Adrenal gland (tissue), 9 donors: ENCODE measurements at regions not wholly inside any gene's neighbourhood (a gene's known extent, or its start where the extent isn't known, plus 50 kb on each side); places are given as distances from the start of the nearest gene placed in this dataset.
"Not testable (repeated sequence)": the region's sequence is repeated elsewhere in the genome, so short reads cannot be mapped to it uniquely, and the experiment has no call there.

Source experiments
- DNase-seq, 7 donors: peaks; one replicate each; pipeline ENCODE4 v3.0.0-alpha.2; 2019 to 2020
- H3K27ac ChIP-seq, 5 donors: fragments of 200-600 bp; sonication (generic) in 4 of 5; 1 replicate in 3 of 5; 2 replicates in 2 of 5; pipeline versions ENCODE4 v1.5.1 to v1.8.0; 2016 to 2020; ENCODE audit warnings: mild to moderate bottlenecking in 1 of 5
- H3K27me3 ChIP-seq: fragments of 200-600 bp; 2 replicates; pipeline ENCODE4 v1.8.0; 2021
- H3K36me3 ChIP-seq, 2 donors: fragments of 200-600 bp; replicated peaks in 1 of 2; 1 replicate in 1 of 2; 2 replicates in 1 of 2; pipeline versions ENCODE4 v1.5.1 to v1.8.0; 2018 to 2022
- H3K4me1 ChIP-seq, 2 donors: fragments of 200-600 bp; replicated peaks in 1 of 2; 1 replicate in 1 of 2; 2 replicates in 1 of 2; pipeline versions ENCODE4 v1.5.1 to v1.8.0; 2018 to 2021
- H3K4me3 ChIP-seq, 4 donors: fragments of 200-600 bp; sonication (generic) in 3 of 4; one replicate each; pipeline ENCODE4 v1.5.1; 2016 to 2018
- H3K9me3 ChIP-seq, 3 donors: fragments of 200-600 bp; sonication (generic) in 1 of 3; replicated peaks in 1 of 3; 1 replicate in 2 of 3; 2 replicates in 1 of 3; pipeline versions ENCODE4 v1.5.1 to v1.8.0; 2016 to 2021
- POLR2A ChIP-seq, 2 donors: fragments of 450-650 bp; IDR thresholded peaks; one replicate each; pipeline ENCODE4 v1.6.1; 2017; ENCODE audit warnings: antibody characterized with exemption in 2 of 2, mild to moderate bottlenecking in 2 of 2, moderate library complexity in 1 of 2
- WGBS, 4 donors: extraction: QIAGEN DNeasy Blood & Tissue Kit in 2 of 4; methylation state at CpG; one replicate each; pipeline versions ENCODE4 v1.1.5 to v1.1.7; 2013 to 2017; 5-methylcytosine and 5-hydroxymethylcytosine counted together
- intact Hi-C, 2 donors: fragments of 100-400 bp; cut with DNase I; formaldehyde crosslinking; loops; one replicate each; pipeline versions ENCODE4 v1.14.1 to v1.15.0; 2022 to 2023
- TF ChIP-seq, protein P1 (sequence below), 6 experiments: fragments of 450-650 bp in 4 of 6; fragments of 200-600 bp in 2 of 6; sonication (generic) in 1 of 6; IDR thresholded peaks; 1 replicate in 5 of 6; 2 replicates in 1 of 6; pipeline versions ENCODE4 v1.5.1 to v1.8.0; 2016 to 2021; ENCODE audit warnings: antibody characterized with exemption in 6 of 6, mild to moderate bottlenecking in 2 of 6, moderate library complexity in 1 of 6
- donor health status: healthy with polysubstance abuse.
- donor health status: Bipolar disorder and iron deficiency.
- donor health status: DM: yes; HTN: yes; CAD: no.
- donor health status: DM: no; HTN: no; CAD: no.
- donor health status: DM: no; HTN: no; CAD: no.

DNA sequence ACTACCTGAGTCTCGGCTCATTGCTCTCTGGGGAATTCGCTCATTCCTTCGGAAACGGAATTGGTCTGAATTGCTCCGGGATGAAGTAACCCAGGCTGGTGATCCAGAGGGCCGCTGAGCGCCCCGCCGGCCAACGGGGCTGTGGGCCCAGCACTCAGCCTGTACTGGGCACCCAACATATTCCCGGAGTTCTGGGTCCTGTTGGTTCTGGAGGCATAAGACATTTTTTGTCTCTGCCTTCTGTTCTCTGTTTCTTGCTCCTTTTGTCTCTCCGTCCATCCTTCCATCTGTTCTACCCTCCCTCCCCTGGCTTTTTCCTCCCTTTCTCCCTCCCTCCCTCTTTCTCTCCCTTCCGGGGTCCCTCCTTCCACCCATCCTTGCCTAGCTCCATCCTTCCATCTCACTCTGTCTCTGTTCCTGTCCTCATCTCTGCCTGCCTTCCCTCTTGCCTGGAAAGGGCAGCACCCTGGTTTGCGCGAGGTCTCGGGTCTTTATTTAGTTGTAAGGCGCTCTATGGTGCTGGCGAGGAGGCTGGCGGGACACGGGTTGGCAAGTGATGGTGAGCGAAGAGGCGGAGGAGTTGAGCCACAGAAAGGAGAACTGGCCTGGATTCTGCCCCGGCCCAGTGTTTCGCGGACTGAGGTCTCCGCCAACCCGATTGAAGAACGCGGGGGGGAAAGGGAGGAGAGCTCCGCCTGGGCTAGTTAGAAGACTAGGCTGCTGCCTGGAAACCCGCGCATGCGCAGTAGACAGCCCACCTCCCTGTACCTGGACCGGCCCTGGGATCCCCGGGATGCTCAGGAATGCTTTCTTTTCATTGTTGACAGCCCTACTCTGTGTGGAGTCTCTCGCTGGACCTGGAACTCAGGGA is 1468.0 kb downstream of the FOXD4L5 start:
- peak; percentile 55 to 93 (median 65) for DNase-seq
- H3K4me1 ChIP-seq, result no peaks in the 10 kb centered on the region
- intact Hi-C loops, result no loop called here
- no peaks in the 10 kb centered on the region for H3K27me3 ChIP-seq
- TF ChIP-seq, protein P1, sequence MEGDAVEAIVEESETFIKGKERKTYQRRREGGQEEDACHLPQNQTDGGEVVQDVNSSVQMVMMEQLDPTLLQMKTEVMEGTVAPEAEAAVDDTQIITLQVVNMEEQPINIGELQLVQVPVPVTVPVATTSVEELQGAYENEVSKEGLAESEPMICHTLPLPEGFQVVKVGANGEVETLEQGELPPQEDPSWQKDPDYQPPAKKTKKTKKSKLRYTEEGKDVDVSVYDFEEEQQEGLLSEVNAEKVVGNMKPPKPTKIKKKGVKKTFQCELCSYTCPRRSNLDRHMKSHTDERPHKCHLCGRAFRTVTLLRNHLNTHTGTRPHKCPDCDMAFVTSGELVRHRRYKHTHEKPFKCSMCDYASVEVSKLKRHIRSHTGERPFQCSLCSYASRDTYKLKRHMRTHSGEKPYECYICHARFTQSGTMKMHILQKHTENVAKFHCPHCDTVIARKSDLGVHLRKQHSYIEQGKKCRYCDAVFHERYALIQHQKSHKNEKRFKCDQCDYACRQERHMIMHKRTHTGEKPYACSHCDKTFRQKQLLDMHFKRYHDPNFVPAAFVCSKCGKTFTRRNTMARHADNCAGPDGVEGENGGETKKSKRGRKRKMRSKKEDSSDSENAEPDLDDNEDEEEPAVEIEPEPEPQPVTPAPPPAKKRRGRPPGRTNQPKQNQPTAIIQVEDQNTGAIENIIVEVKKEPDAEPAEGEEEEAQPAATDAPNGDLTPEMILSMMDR (IDR thresholded peaks at IDR 0.05), result no peak
- TF ChIP-seq POLR2A (IDR thresholded peaks at IDR 0.05), result no peak
- no peak overlapping the region for H3K4me3 ChIP-seq
- 17 to 29% (median 20%) methylated on average over 36 of the region's 36 CpGs for WGBS, 4 donors
- no peak overlapping the region for H3K27ac ChIP-seq
- H3K36me3 ChIP-seq, result no peaks in the 10 kb centered on the region
- H3K9me3 ChIP-seq, result no peaks in the 10 kb centered on the region

DNA sequence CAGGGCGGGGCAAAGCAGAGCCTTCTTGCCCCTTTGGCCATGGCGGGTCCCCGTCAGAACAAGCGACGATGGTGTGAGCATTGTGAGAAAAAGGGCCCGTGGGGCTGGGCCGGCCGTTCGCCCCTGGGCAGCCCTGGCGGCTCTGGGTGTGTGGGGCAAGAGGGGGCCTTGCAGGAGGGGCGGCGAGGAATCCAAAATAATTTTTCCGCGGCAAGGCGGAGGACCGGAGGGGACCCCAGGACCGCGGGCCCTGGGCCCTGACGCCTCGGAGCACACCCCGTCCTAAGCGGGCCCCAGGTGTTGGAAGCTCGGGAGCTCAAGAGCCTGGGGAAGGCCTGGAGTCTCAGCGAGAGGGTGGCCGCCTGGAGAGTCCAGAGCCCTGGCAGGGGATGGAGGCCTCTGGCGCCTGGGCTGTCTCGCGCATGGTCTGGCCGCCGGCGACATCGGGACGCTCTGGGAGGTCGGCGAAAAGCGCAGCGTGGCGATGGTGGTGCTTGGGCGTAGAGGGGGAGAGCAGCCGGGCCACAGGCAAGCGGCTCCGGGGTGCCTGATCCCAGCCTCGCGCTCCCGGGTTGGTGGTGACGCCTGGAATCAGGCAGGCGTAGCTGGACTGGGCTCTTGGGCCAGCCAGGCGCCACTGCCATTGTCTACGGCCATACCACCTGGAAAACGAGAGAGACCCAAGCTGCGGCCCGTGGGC is 1469.9 kb downstream of the FOXD4L5 start:
- intact Hi-C loops, H3K4me3 ChIP-seq, H3K27me3 ChIP-seq, H3K36me3 ChIP-seq, H3K4me1 ChIP-seq, H3K27ac ChIP-seq, DNase-seq, H3K9me3 ChIP-seq: not testable (repeated sequence)
- WGBS, 4 donors, result 32 to 62% (median 46%) methylated on average over 12 to 48 of the region's 52 CpGs

DNA sequence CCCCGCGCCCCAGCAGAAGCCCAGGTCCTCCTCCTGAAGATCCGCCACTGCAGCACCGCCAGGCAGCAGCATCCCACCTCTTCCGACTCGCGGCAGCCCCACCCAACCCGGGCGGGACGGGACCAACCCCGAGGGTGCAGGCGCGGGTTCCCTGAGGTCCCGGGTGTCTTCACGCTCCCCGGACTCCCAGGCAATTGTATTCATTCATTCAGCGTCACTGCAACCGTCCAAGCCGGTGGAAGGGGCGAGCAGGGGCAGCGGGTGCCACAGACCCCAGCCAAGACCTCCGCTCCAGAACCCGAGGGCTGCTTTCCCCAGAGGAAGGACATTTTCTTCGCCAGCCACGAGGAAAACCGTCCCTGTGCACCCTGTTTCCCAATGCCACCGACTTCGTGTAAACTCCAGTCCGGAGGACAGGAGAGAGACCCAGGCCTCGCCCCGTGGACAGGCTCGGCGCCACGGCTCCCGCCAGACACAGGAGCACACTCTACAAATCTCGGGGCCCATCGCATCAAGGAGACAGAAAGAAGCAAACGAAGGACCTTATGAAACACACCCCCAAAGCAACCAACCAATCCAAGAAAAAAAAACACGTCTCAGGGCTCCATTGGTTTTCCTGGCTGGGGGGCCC is 1471.5 kb downstream of the FOXD4L5 start:
- H3K27ac ChIP-seq, H3K4me1 ChIP-seq, intact Hi-C loops, H3K27me3 ChIP-seq, H3K9me3 ChIP-seq, H3K4me3 ChIP-seq, H3K36me3 ChIP-seq, DNase-seq: not testable (repeated sequence)
- WGBS, 4 donors, result 24 to 59% (median 41%) methylated on average over 18 to 39 of the region's 39 CpGs

DNA sequence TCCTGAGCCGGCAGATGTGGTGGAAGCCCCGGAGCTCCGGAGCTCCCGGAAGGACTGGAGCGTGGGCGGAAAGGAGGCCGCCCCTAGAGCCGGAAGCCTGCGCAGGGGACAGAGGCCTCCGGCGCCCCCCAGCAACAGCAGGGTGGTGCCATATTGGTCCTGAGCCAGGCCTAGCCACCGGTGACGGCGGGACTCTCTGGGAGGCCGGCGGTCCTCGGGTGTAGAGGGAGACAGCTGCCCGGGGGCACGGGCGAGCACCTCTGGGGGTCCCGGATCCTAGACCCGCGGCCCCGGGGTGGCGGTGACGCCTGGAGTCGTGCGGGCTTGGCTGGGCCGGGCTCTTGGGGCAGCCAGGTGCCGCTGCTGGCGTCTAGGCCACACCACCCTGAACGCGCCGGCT is 1472.2 kb downstream of the FOXD4L5 start:
- H3K27me3 ChIP-seq, H3K4me1 ChIP-seq, DNase-seq, H3K36me3 ChIP-seq, H3K27ac ChIP-seq, H3K9me3 ChIP-seq, H3K4me3 ChIP-seq, intact Hi-C loops: not testable (repeated sequence)
- WGBS, 4 donors, result 34 to 64% (median 46%) methylated on average over 9 to 34 of the region's 34 CpGs

DNA sequence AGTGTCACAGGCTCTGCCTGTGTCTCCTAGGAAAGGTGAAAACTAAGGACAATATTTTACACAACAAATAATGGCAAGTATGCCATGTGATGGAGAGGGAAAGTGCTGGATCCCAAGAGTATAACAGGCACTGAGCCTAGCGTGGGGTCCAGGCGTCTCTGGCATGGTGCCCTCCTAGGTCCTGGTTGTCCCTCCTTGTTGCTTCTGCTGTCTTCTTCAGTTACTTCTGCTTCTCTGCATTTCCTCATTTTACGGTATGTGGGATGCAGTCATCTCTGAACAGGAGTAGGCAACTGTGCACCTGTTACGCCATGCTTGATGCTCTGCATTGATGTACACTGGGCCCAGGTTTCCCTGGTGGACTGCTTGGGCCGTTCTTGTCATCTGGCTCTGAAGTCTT is 1480.8 kb downstream of the FOXD4L5 start:
- H3K27ac ChIP-seq, H3K4me3 ChIP-seq, H3K4me1 ChIP-seq, DNase-seq, H3K36me3 ChIP-seq, intact Hi-C loops, H3K9me3 ChIP-seq, H3K27me3 ChIP-seq: not testable (repeated sequence)
- 46 to 58% (median 51%) methylated on average over 5 of the region's 5 CpGs for WGBS, 4 donors

DNA sequence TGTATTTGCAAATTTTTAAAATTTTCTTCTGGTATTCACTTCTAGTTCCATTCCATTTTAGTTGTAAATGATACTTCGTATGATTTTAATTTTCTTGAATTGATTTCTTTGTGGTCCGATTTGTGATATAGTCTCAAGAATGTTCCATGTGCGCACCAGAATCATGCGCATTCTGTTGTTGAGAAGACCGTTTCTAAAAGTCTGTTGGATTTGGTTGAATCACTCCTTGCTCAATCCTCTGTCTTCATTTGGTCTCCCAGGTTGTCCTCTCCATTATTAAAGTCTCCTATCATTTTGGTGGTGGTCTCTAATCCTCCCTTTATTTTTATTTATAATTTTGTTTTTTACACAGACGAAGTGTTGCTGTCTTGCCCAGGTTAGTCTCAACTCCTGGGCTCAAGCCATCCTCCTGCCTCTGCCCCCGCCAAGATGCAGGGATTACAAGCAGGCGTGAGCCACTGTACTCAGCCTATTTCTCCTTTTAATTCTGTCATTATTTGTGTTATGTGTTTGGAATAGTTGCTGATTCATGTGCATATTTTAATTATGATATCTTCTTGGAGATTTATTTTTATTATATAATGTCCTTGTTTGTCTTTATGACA is 1490.8 kb downstream of the FOXD4L5 start:
- H3K36me3 ChIP-seq, H3K27ac ChIP-seq, H3K27me3 ChIP-seq, intact Hi-C loops, H3K4me1 ChIP-seq, H3K4me3 ChIP-seq, DNase-seq, H3K9me3 ChIP-seq: not testable (repeated sequence)
- 50 to 61% (median 57%) methylated on average over 8 of the region's 8 CpGs for WGBS, 4 donors

DNA sequence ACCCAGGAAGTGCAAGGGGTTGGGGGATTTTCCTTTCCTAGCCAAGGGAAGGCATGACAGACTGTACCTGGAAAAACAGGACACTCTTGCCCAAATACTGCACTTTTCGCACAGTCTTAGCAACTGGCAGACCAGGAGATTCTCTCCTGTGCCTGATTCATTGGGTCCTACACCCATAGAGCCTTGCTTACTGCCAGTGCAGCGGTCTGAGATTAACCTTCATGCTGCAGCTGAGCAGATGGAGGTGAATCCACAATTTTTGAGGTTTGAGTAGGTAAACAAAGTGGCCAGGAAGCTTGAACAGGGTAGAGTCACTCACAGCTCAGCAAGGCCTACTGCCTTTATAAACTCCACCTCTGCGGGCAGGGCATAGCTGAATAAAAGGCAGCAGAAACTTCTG is 1497.6 kb downstream of the FOXD4L5 start:
- WGBS, 4 donors, result 16 to 37% (median 27%) methylated on average over 3 of the region's 3 CpGs
- H3K36me3 ChIP-seq, H3K27ac ChIP-seq, H3K4me1 ChIP-seq, intact Hi-C loops, DNase-seq, H3K4me3 ChIP-seq, H3K27me3 ChIP-seq: not testable (repeated sequence)
- H3K9me3 ChIP-seq, result peaks cover 0 to 14% (median 0%) of the 10 kb centered on the region in 3 donors

DNA sequence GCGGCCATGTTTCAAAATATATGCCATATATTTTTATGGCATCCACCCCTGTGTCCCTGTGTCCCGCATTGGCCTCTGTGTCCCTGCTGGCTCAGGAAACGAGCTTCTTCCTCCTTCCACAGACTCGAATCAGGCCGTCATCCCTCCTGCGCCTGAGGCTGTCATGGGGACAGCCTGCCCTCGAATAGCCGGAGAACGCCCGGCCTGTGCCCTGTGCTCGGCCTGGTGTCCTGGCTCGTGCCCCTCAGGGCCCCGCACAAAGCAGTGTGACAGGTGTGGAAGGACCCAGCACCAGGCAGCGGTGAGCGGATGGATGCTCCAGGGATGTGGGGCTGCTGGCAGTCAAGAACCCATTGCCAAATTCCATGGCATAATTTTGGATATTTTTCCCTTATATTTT is 1500.0 kb downstream of the FOXD4L5 start:
- H3K27me3 ChIP-seq, H3K9me3 ChIP-seq, H3K36me3 ChIP-seq, DNase-seq, H3K4me3 ChIP-seq, H3K27ac ChIP-seq, H3K4me1 ChIP-seq, intact Hi-C loops: not testable (repeated sequence)
- WGBS, 4 donors, result 77 to 84% (median 81%) methylated on average over 9 to 15 of the region's 15 CpGs

DNA sequence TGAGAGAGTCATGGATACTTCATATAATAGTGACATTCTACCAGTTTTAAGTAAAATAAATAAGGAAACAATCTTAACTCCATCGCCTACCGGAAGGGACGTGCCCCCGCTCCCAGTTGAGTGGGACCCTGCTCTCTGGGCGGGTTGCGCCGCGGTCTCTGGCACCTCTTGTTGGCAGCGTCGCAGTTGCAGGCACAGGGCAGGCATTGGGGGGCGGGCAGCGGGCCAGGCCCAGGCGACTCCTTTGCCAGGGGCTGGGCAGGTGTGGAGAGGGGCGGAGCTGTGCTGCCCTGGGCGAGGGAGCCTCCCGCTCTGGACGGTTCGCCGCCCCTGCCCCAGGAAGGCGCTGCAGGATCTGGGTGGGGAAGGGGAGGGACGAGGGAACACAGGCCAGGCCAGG is 1500.6 kb downstream of the FOXD4L5 start:
- DNase-seq, H3K4me3 ChIP-seq, intact Hi-C loops, H3K9me3 ChIP-seq, H3K27me3 ChIP-seq, H3K27ac ChIP-seq, H3K4me1 ChIP-seq, H3K36me3 ChIP-seq: not testable (repeated sequence)
- 43 to 73% (median 62%) methylated on average over 10 to 21 of the region's 21 CpGs for WGBS, 4 donors
